Stimulated activated naive B cell treated with anti-CD40 and anti-IgM and Interleukin-4, amounts not matched to agents 10 μg/mL and 1 μg/mL and 100 μg/mL, for 72 hours (primary cell): ENCODE measurements at regions not wholly inside any gene's neighbourhood (a gene's known extent, or its start where the extent isn't known, plus 50 kb on each side); places are given as distances from the start of the nearest gene placed in this dataset.
A peak's percentile ranks its signal among the peaks of the same experiment; 100 is the strongest.
"Not testable (repeated sequence)": the region's sequence is repeated elsewhere in the genome, so short reads cannot be mapped to it uniquely, and the experiment has no call there.

Experiments
- ATAC-seq, 2 donors: fragments of 150-1000 bp; cut with Tn5 transposase; replicated peaks; 2 replicates each; pipeline ENCODE4 v1.10.0; 2021; ENCODE audit warnings: moderate library complexity in 1 of 2
- DNase-seq: peaks from one replicate; pipeline ENCODE4 v3.0.0; 2021
- H3K27ac Mint-ChIP-seq: one replicate; pipeline ENCODE4 v1.8.0; 2022; ENCODE audit warnings: mild to moderate bottlenecking, mixed read lengths
- H3K27me3 Mint-ChIP-seq, 2 donors: one replicate each; pipeline ENCODE4 v1.8.0; 2022; ENCODE audit warnings: mixed read lengths in 2 of 2
- H3K36me3 Mint-ChIP-seq, 2 donors: one replicate each; pipeline ENCODE4 v1.8.0; 2022; ENCODE audit warnings: mixed read lengths in 2 of 2, mild to moderate bottlenecking in 1 of 2
- H3K4me1 Mint-ChIP-seq, 2 donors: one replicate each; pipeline ENCODE4 v1.8.0; 2022; ENCODE audit warnings: mixed read lengths in 2 of 2, mild to moderate bottlenecking in 1 of 2
- H3K4me3 Mint-ChIP-seq, 2 donors: one replicate each; pipeline ENCODE4 v1.8.0; 2022; ENCODE audit warnings: mild to moderate bottlenecking in 2 of 2, mixed read lengths in 2 of 2, moderate library complexity in 1 of 2
- H3K9me3 Mint-ChIP-seq, 2 donors: one replicate each; pipeline ENCODE4 v1.8.0; 2022; ENCODE audit warnings: mixed read lengths in 2 of 2, mild to moderate bottlenecking in 1 of 2

- H3K4me3 Mint-ChIP-seq = no peak overlapping the region
- H3K27me3 Mint-ChIP-seq = peaks cover 32 to 45% of the 10 kb centered on the region in 2 donors
- H3K4me1 Mint-ChIP-seq = peaks cover under 1 to 3% of the 10 kb centered on the region in 2 donors
- ATAC-seq (no peak), DNase-seq (no peak)
- peaks cover 2 to 4% of the 10 kb centered on the region in 2 donors for H3K9me3 Mint-ChIP-seq
- no peaks in the 10 kb centered on the region for H3K36me3 Mint-ChIP-seq
- no peak overlapping the region for H3K27ac Mint-ChIP-seq
These were observed 110.8 kb upstream of the ZC3H12A start for GRCh38 chr1:37363535-37363934.

GRCh38 chr1:37368665-37369315 lies 105.6 kb upstream of the ZC3H12A start:
- ATAC-seq (peak; percentile 56 to 57), DNase-seq (peak; percentile 43)
- peaks cover 13 to 27% of the 10 kb centered on the region in 2 donors for H3K27me3 Mint-ChIP-seq

GRCh38 chr1:37372302-37372701 lies 102.1 kb upstream of the ZC3H12A start:
- Mint-ChIP-seq H3K9me3 (peaks cover 0 to 6% of the 10 kb centered on the region in 2 donors), H3K27me3 (peaks cover 7 to 13% of the 10 kb centered on the region in 2 donors), H3K4me1 (peaks cover 10 to 18% of the 10 kb centered on the region in 2 donors), H3K36me3 (no peaks in the 10 kb centered on the region), H3K27ac (no peak overlapping the region), H3K4me3 (no peak overlapping the region)
- DNase-seq (no peak), ATAC-seq (no peak)

More at GRCh38 chr1:37368665-37369315, 105.6 kb upstream of the ZC3H12A start:
- not testable (repeated sequence) for H3K27ac Mint-ChIP-seq, H3K9me3 Mint-ChIP-seq, H3K36me3 Mint-ChIP-seq, H3K4me3 Mint-ChIP-seq
- peaks cover 10 to 18% of the 10 kb centered on the region in 2 donors for H3K4me1 Mint-ChIP-seq

GRCh38 chr1:37372711-37373110 lies 101.7 kb upstream of the ZC3H12A start:
- peaks cover 0 to 6% of the 10 kb centered on the region in 2 donors for H3K9me3 Mint-ChIP-seq
- no peak overlapping the region for H3K4me3 Mint-ChIP-seq
- H3K36me3 Mint-ChIP-seq = no peaks in the 10 kb centered on the region
- H3K27ac Mint-ChIP-seq = no peak overlapping the region
- H3K27me3 Mint-ChIP-seq = peaks cover 9 to 17% of the 10 kb centered on the region in 2 donors
- no peak for DNase-seq
- H3K4me1 Mint-ChIP-seq = peaks cover 10 to 18% of the 10 kb centered on the region in 2 donors
- ATAC-seq = no peak

GRCh38 chr1:37373413-37373812 lies 101.0 kb upstream of the ZC3H12A start:
- H3K27ac Mint-ChIP-seq = no peak overlapping the region

GRCh38 chr1:37380546-37380945 lies 93.8 kb upstream of the ZC3H12A start:
- DNase-seq, H3K27ac Mint-ChIP-seq, H3K4me1 Mint-ChIP-seq, H3K4me3 Mint-ChIP-seq, H3K9me3 Mint-ChIP-seq, ATAC-seq, H3K36me3 Mint-ChIP-seq: not testable (repeated sequence)
- peaks cover 35 to 52% of the 10 kb centered on the region in 2 donors for H3K27me3 Mint-ChIP-seq

More at GRCh38 chr1:37373413-37373812, 101.0 kb upstream of the ZC3H12A start:
- peaks cover 0 to 6% of the 10 kb centered on the region in 2 donors for H3K9me3 Mint-ChIP-seq
- no peaks in the 10 kb centered on the region for H3K36me3 Mint-ChIP-seq
- peaks cover 10 to 18% of the 10 kb centered on the region in 2 donors for H3K4me1 Mint-ChIP-seq
- H3K27me3 Mint-ChIP-seq = peaks cover 15 to 24% of the 10 kb centered on the region in 2 donors
- no peak overlapping the region for H3K4me3 Mint-ChIP-seq
- no peak for DNase-seq
- no peak for ATAC-seq

- H3K36me3 Mint-ChIP-seq = no peaks in the 10 kb centered on the region
- H3K9me3 Mint-ChIP-seq = no peaks in the 10 kb centered on the region
- DNase-seq = no peak
- no peaks in the 10 kb centered on the region for H3K4me1 Mint-ChIP-seq
- no peak overlapping the region for H3K27ac Mint-ChIP-seq
- no peak for ATAC-seq
- H3K27me3 Mint-ChIP-seq = peaks cover 14 to 27% of the 10 kb centered on the region in 2 donors
- H3K4me3 Mint-ChIP-seq = no peak overlapping the region
These were observed 86.5 kb upstream of the ZC3H12A start for GRCh38 chr1:37387854-37388253.

- Mint-ChIP-seq H3K4me3 (no peak overlapping the region), H3K4me1 (no peaks in the 10 kb centered on the region), H3K27me3 (peaks cover 8 to 29% of the 10 kb centered on the region in 2 donors), H3K36me3 (no peaks in the 10 kb centered on the region), H3K9me3 (no peaks in the 10 kb centered on the region), H3K27ac (no peak overlapping the region)
- ATAC-seq (no peak), DNase-seq (no peak)
These were observed 85.1 kb upstream of the ZC3H12A start for GRCh38 chr1:37389327-37389726.

- Mint-ChIP-seq H3K4me3 (no peak overlapping the region), H3K27ac (no peak overlapping the region), H3K9me3 (no peaks in the 10 kb centered on the region), H3K4me1 (no peaks in the 10 kb centered on the region), H3K27me3 (peaks cover 28 to 44% of the 10 kb centered on the region in 2 donors), H3K36me3 (no peaks in the 10 kb centered on the region)
- ATAC-seq (no peak), DNase-seq (no peak)
These were observed 83.0 kb upstream of the ZC3H12A start for GRCh38 chr1:37391211-37392011.

- Mint-ChIP-seq H3K27me3 (peaks cover 34 to 44% of the 10 kb centered on the region in 2 donors), H3K36me3 (no peaks in the 10 kb centered on the region), H3K4me3 (no peak overlapping the region)
These were observed 82.3 kb upstream of the ZC3H12A start for GRCh38 chr1:37392051-37392450.

GRCh38 chr1:37393173-37394120 lies 80.9 kb upstream of the ZC3H12A start:
- no peaks in the 10 kb centered on the region for H3K4me1 Mint-ChIP-seq
- H3K4me3 Mint-ChIP-seq = no peak overlapping the region
- no peaks in the 10 kb centered on the region for H3K9me3 Mint-ChIP-seq
- no peak overlapping the region for H3K27ac Mint-ChIP-seq
- DNase-seq = no peak
- no peaks in the 10 kb centered on the region for H3K36me3 Mint-ChIP-seq
- no peak for ATAC-seq
- peaks cover 45 to 48% of the 10 kb centered on the region in 2 donors for H3K27me3 Mint-ChIP-seq

More at GRCh38 chr1:37392051-37392450, 82.3 kb upstream of the ZC3H12A start:
- Mint-ChIP-seq H3K4me1 (no peaks in the 10 kb centered on the region), H3K9me3 (no peaks in the 10 kb centered on the region), H3K27ac (no peak overlapping the region)
- no peak for ATAC-seq
- no peak for DNase-seq

GRCh38 chr1:37394574-37395464 lies 79.6 kb upstream of the ZC3H12A start:
- no peaks in the 10 kb centered on the region for H3K36me3 Mint-ChIP-seq
- H3K27me3 Mint-ChIP-seq = peaks cover 49 to 52% of the 10 kb centered on the region in 2 donors
- ATAC-seq (no peak), DNase-seq (no peak)
- H3K27ac Mint-ChIP-seq = no peak overlapping the region
- H3K4me1 Mint-ChIP-seq = no peaks in the 10 kb centered on the region
- no peaks in the 10 kb centered on the region for H3K9me3 Mint-ChIP-seq
- no peak overlapping the region for H3K4me3 Mint-ChIP-seq

GRCh38 chr1:37398096-37398495 lies 76.3 kb upstream of the ZC3H12A start:
- no peaks in the 10 kb centered on the region for H3K9me3 Mint-ChIP-seq
- DNase-seq = no peak
- H3K27me3 Mint-ChIP-seq = peaks cover 41 to 49% of the 10 kb centered on the region in 2 donors
- ATAC-seq = no peak
- no peaks in the 10 kb centered on the region for H3K36me3 Mint-ChIP-seq
- H3K27ac Mint-ChIP-seq = no peak overlapping the region
- H3K4me1 Mint-ChIP-seq = no peaks in the 10 kb centered on the region
- no peak overlapping the region for H3K4me3 Mint-ChIP-seq
